Stimulated activated CD4-positive, alpha-beta T cell treated with anti-CD3 and anti-CD28 coated beads, TNF-alpha, amount 100 ng/mL, for 4 hours (primary cell): ENCODE measurements at regions not wholly inside any gene's neighbourhood (a gene's known extent, or its start where the extent isn't known, plus 50 kb on each side); places are given as distances from the start of the nearest gene placed in this dataset.

ENCODE experiments used
- DNase-seq, 3 experiments: peaks; one replicate each; pipeline ENCODE4 v3.0.0-alpha.2; 2020; ENCODE audit warnings: low read depth in 3 of 3

- no peak for DNase-seq
Measured at GRCh38 chr18:70459731-70460130, 170.9 kb downstream of the SOCS6 start.

DNA sequence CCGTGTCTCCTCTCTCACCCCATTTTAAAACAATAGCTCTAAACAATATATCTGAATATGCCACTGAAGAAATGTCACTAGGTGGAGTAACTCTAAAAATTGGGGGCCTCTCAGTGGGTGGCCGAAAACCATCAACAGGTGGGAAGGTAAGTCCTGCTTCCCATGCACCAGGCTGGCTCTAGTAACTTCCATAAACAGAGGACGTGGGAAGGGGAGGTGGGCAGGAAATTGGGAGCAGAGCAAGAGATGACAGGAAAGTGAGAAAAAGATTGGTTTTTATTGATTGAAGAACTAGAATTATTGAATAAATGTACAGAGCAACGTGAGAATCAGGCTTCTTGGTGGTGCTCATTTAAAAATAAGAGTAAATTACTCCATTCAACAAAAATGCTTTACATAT, 170.4 kb downstream of the SOCS6 start:
- no peak for DNase-seq

GRCh38 chr18:70457788-70458187, 168.9 kb downstream of the SOCS6 start:
- DNase-seq: no peak

DNA sequence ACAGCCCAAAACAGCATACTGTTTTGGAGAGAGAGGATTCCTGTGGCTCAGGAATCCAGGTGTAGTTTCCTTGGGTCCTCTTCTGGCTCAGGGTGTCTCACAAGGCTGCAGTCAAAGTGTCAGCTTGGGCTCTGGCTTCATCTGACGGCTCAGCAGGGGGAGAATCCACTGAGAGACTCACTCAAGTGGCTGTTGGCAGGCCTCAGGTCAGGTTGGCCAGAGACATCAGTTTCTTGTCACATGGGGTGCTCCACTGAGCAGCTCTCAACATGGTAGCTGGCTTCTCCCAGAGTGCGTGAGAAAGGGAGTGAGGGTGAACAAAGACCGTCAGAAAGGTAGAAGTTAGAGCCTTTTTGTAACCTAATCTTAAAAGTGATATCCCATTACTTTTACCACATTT, 168.4 kb downstream of the SOCS6 start:
- no peak for DNase-seq

- DNase-seq: no peak
Measured at GRCh38 chr18:70456376-70456775, 167.5 kb downstream of the SOCS6 start.

- no peak for DNase-seq
Measured at GRCh38 chr18:70455731-70456130, 166.9 kb downstream of the SOCS6 start.

DNA sequence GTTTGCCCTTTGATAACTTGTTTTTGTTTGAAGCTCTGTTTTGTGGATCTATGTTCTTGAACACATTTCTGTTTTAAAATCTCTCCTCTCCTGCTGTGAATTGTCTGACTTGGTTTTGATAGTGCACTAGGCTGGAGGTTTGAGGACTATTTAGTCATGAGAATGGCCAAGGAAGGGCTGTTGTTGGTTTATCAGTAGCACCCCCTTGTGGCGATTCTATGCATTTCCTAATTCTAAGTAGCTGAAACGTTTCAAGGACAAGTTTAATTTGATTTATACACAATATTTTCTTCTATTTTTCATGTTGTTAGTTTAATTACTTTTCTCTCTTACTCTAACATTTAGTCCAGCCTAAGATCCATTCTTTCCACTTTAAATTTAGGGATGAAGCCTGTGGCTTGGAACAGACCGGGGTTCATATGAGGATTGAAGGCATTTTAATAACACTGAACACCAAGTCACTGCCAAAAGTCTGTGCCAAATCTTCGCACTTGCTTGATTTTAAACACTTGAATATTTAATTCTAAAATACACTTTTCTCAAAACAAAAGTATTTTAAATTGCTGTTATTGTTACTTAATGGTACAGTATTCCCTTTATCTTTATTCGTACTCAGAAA, 166.0 kb downstream of the SOCS6 start:
- no peak for DNase-seq

GRCh38 chr18:70453058-70453775, 164.4 kb downstream of the SOCS6 start:
- DNase-seq: no peak

GRCh38 chr18:70452501-70452900, 163.7 kb downstream of the SOCS6 start:
- DNase-seq: no peak

GRCh38 chr18:70450426-70451253, 161.8 kb downstream of the SOCS6 start:
- no peak for DNase-seq

DNA sequence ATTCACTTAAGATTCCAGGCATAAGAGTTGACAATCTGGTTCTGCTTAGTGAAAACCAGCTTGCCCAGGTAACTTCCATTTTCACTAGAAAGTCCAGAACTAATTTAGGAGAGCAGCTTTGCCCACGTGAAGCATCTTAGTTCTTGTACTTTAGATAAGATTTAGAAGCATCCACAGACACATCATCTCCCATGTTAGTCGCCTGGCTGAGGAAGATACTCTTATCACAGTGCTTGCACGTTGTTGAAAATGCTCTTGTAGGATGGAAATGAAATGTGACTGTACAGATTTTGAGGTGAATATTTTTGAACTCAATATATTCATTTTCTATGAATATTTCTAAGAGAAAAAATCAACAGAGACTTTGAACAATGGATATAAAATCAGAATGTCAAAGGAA, 159.7 kb downstream of the SOCS6 start:
- DNase-seq: no peak

DNA sequence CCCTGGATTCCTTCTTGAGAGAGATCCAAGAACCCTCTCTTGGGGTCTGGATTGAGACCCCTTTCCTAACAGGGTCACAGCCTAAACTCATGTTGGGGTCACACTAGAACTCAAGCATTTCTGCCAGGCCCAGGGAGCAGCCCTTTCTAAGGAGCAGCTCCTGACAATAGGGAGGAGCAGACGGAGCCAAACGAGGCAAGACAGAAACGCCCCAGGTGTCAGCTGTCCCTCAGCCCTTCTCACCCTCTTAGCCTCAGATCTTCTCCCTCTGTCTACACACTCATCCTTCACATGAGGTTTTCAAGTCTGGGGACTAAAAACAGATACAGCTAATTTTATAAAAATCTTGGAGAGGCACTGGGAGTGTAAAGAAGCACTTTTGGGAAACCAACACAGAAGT, 157.2 kb downstream of the SOCS6 start:
- DNase-seq: no peak

GRCh38 chr18:70442933-70443332, 154.1 kb downstream of the SOCS6 start:
- no peak for DNase-seq

- no peak for DNase-seq
Measured at GRCh38 chr18:70432804-70433400, 144.1 kb downstream of the SOCS6 start.

GRCh38 chr18:70431203-70431624, 142.4 kb downstream of the SOCS6 start:
- no peak for DNase-seq

GRCh38 chr18:70430501-70431173, 141.8 kb downstream of the SOCS6 start:
- no peak for DNase-seq

GRCh38 chr18:70429847-70430500, 141.1 kb downstream of the SOCS6 start:
- no peak for DNase-seq

DNA sequence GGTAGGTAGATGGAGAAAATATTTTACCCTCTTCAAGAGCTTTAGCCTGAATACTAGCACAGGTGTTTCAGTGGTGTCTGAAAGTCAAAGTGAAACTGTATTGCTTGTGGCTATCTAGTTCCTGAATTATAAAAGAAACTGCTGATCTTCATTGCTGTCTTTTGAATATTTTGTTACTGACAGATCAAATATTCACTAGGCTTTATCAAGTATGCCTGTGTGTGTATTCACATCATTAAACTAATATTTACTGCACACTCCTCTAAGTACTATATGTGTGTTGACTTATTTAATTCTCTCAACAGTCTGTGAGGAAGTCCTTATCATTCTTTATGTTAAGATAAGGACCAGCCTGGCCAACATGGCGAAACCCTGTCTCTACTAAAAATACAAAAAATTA, 139.6 kb downstream of the SOCS6 start:
- DNase-seq: no peak

- no peak for DNase-seq
Measured at GRCh38 chr18:70426818-70427217, 138.0 kb downstream of the SOCS6 start.

- no peak for DNase-seq
Measured at GRCh38 chr18:70425236-70425635, 136.4 kb downstream of the SOCS6 start.

GRCh38 chr18:70423988-70424387, 135.1 kb downstream of the SOCS6 start:
- no peak for DNase-seq
